Ecto neural progenitor cell (in vitro differentiated cells): ENCODE measurements at regions not wholly inside any gene's neighbourhood (a gene's known extent, or its start where the extent isn't known, plus 50 kb on each side); places are given as distances from the start of the nearest gene placed in this dataset.
"Not testable (repeated sequence)": the region's sequence is repeated elsewhere in the genome, so short reads cannot be mapped to it uniquely, and the experiment has no call there.

Experiments used
- DNase-seq: peaks from one replicate; pipeline ENCODE4 v3.0.0-alpha.2; 2018; ENCODE audit warnings: low spot score

- DNase-seq, result no peak
Observed at GRCh38 chr1:73770109-73770905, 427.7 kb downstream of the LRRIQ3 start.

- DNase-seq, result no peak
Observed at GRCh38 chr1:73766786-73767348, 431.1 kb downstream of the LRRIQ3 start.

- DNase-seq, result no peak
Observed at GRCh38 chr1:73765551-73766233, 432.3 kb downstream of the LRRIQ3 start.

GRCh38 chr1:73761559-73761958, 436.4 kb downstream of the LRRIQ3 start:
- DNase-seq, result no peak

GRCh38 chr1:73759011-73759410, 439.0 kb downstream of the LRRIQ3 start:
- DNase-seq, result no peak

GRCh38 chr1:73756817-73757216, 441.2 kb downstream of the LRRIQ3 start:
- no peak for DNase-seq

- no peak for DNase-seq
Observed at GRCh38 chr1:73755649-73756048, 442.3 kb downstream of the LRRIQ3 start.

GRCh38 chr1:73749996-73750395, 448.0 kb downstream of the LRRIQ3 start:
- no peak for DNase-seq

- DNase-seq, result no peak
Observed at GRCh38 chr1:73744985-73745384, 453.0 kb downstream of the LRRIQ3 start.

- DNase-seq, result no peak
Observed at GRCh38 chr1:73736125-73736524, 461.9 kb downstream of the LRRIQ3 start.

GRCh38 chr1:73727036-73727435, 470.9 kb downstream of the LRRIQ3 start:
- DNase-seq, result no peak

- no peak for DNase-seq
Observed at GRCh38 chr1:73722055-73722454, 475.9 kb downstream of the LRRIQ3 start.

- DNase-seq, result no peak
Observed at GRCh38 chr1:73717976-73718375, 480.0 kb downstream of the LRRIQ3 start.

- DNase-seq, result no peak
Observed at GRCh38 chr1:73711089-73711488, 486.9 kb downstream of the LRRIQ3 start.

GRCh38 chr1:73701826-73702225, 496.1 kb downstream of the LRRIQ3 start:
- no peak for DNase-seq

- DNase-seq, result no peak
Observed at GRCh38 chr1:73676186-73676585, 521.8 kb downstream of the LRRIQ3 start.

- DNase-seq, result no peak
Observed at GRCh38 chr1:73674945-73675561, 522.9 kb downstream of the LRRIQ3 start.

- no peak for DNase-seq
Observed at GRCh38 chr1:73673971-73674370, 524.0 kb downstream of the LRRIQ3 start.

GRCh38 chr1:73671530-73671929, 526.4 kb downstream of the LRRIQ3 start:
- DNase-seq, result no peak

GRCh38 chr1:73667959-73668358, 530.0 kb downstream of the LRRIQ3 start:
- DNase-seq, result not testable (repeated sequence)

GRCh38 chr1:73662526-73662925, 535.5 kb downstream of the LRRIQ3 start:
- DNase-seq, result no peak

- no peak for DNase-seq
Observed at GRCh38 chr1:73659136-73659535, 538.8 kb downstream of the LRRIQ3 start.

GRCh38 chr1:73654714-73655113, 543.3 kb downstream of the LRRIQ3 start:
- DNase-seq, result no peak
